Activated CD4-positive, alpha-beta T cell treated with anti-CD3 and anti-CD28 coated beads, Interleukin-2, amount 50 U/mL, for 16 hours (primary cell): ENCODE measurements at regions not wholly inside any gene's neighbourhood (a gene's known extent, or its start where the extent isn't known, plus 50 kb on each side); places are given as distances from the start of the nearest gene placed in this dataset.

Source experiments
- DNase-seq: peaks from one replicate; pipeline ENCODE4 v3.0.0-alpha.2; 2020

DNA sequence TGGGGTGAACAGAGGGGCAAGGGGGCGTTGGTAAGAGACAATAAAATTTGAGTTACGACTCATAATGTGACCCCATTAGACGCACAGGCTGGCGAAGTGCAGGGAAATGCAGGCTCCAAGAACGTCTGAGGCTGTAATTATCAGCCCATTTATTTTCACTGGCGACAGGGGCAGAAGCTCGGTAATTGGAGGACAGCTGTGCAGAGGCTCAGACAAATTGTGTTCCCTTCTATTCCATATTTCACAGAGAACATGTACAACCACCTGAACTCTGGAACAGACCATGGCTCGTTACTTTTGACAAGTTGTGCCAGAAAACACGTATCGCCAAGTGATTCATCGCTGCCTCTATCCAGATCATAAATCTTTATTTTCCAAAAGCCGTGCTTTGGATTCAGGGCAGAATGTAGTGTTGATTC lies 137.3 kb upstream of the FRMD4A start:
- DNase-seq, result no peak

GRCh38 chr10:14466257-14466656 lies 135.5 kb upstream of the FRMD4A start:
- no peak for DNase-seq

DNA sequence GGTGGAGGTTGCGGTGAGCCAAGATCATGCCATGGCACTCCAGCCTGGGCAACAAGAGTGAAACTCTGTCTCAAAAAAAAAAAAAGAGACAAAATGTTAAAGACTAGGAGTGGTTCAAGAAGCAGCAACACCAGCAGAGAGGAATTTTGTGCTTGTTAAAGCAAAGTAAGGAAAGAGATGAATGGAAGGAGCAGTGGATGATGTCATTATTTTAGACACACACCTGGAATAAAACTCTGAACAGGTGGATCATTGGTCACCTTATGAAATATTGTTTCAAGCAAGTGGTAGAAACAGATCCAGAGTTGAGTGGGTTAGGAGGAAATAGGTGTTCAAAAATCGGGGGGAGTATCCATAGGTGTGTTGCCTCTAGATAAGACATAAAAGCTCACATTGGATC lies 129.7 kb upstream of the FRMD4A start:
- DNase-seq, result no peak

DNA sequence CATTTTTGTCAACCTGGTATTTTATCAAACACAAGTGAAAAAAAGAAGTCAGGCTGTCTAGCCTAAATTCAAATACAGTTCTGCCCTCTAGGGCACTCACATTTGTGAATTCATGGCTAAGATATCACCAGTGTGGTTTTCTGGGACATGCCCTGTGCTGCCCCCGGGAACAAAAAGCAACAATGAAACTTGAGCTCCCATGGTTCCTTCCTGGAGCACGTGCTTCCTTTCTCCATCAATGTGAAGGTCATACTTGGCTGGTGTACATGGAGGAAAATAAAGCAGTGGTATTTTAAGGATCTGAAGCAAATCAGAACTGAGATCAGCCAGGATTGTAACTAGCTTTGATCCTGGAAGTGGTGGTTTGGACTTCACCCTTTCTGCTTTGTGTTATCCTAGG lies 128.9 kb upstream of the FRMD4A start:
- no peak for DNase-seq

DNA sequence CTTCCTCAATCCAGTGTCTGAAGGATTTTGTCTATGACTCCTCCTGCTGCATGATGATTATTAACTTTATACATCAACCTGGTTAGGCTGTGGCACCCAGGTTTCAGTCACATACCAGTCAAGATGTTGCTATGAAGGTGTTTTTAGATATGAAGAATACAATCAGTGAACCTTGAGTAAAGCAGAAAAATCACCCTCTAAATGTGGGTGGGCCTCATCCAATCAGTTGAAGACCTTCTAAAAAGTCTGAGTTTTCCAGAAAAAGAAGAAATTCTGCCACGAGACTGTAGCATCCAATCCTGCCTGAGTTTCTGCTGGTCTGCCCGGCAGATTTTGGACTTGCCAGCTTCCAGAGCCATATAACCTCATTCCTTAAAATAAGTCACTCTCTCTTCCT lies 126.1 kb upstream of the FRMD4A start:
- DNase-seq, result no peak

- no peak for DNase-seq
These were observed 125.6 kb upstream of the FRMD4A start for GRCh38 chr10:14456218-14456869.

GRCh38 chr10:14454629-14455028 lies 123.9 kb upstream of the FRMD4A start:
- DNase-seq, result no peak

GRCh38 chr10:14454206-14454605 lies 123.5 kb upstream of the FRMD4A start:
- no peak for DNase-seq

DNA sequence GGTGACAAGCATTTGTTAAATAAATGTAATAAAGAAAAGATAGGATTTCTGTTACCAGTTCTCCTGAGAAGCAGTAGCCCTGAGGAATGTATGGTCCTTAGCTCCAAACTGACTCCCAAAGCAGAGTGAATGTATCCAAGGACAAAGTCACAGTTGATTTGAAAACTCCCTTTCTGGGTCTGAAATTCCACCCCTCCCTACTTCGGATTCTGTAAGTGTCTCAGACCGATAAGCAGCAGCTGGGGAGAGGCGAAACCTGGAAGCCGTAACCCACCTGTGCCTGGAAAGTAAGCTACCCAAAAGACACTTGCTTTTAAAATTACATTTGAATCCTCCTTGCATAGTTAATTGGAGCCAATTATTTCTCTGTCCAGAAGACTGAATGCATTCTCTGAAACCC lies 122.9 kb upstream of the FRMD4A start:
- DNase-seq, result no peak

DNA sequence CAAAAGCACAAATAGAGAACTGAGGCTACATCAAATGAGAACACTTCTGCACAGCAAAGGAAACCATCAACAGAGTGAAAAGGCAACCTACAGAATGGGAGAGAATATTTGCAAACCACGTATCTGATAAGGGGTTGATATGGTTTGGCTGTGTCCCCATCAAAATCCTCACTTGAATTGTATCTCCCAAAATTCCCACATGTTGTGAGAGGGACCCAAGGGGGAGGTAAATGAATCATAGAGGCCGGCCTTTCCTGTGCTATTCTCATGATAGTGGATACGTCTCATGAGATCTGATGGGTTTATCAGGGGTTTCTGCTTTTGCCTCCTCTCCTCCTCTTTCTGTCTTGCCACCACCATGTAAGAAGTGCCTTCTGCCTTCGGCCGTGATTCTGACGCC lies 120.6 kb upstream of the FRMD4A start:
- no peak for DNase-seq

- no peak for DNase-seq
These were observed 119.3 kb upstream of the FRMD4A start for GRCh38 chr10:14450041-14450491.

- DNase-seq, result no peak
These were observed 118.6 kb upstream of the FRMD4A start for GRCh38 chr10:14449293-14449815.

GRCh38 chr10:14448197-14448990 lies 117.7 kb upstream of the FRMD4A start:
- DNase-seq, result no peak

GRCh38 chr10:14447094-14447839 lies 116.5 kb upstream of the FRMD4A start:
- no peak for DNase-seq

GRCh38 chr10:14439451-14440259 lies 108.9 kb upstream of the FRMD4A start:
- no peak for DNase-seq

DNA sequence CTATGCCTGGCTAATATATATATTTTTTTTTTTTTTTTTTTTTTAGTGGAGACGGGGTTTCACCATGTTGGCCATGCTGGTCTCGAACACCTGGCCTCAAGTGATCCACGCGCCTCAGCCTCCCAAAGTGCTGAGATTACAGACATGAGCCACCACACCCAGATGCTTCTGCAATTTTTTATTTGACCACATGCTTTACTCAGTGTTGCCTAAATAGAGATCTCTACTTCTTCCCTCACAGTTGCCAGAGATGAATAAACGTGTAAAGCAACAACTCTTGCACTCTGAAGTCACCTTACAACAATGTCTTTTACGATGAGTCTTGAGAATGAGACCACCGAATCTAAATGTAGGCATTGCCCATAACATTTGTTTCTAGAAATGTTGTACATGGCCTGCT lies 107.9 kb upstream of the FRMD4A start:
- no peak for DNase-seq

DNA sequence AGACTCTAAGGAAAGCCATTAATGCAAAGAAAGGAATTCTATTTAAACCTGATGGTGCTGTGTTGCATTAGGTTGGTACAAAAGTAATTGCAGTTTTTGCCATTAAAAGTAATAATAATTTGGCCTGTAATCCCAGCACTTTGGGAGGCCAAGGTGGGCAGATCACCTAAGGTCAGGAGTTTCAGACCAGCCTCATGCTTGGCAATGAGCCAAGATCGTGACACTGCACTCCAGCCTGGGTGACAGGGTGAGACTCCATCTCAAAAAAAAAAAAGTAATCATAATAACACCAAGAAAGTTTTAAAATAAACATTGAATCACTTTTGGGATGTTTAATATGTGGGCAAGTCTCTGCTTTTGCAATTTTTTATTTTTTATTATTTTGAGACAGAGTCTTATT lies 107.3 kb upstream of the FRMD4A start:
- DNase-seq, result no peak

- no peak for DNase-seq
These were observed 105.4 kb upstream of the FRMD4A start for GRCh38 chr10:14435976-14436632.

DNA sequence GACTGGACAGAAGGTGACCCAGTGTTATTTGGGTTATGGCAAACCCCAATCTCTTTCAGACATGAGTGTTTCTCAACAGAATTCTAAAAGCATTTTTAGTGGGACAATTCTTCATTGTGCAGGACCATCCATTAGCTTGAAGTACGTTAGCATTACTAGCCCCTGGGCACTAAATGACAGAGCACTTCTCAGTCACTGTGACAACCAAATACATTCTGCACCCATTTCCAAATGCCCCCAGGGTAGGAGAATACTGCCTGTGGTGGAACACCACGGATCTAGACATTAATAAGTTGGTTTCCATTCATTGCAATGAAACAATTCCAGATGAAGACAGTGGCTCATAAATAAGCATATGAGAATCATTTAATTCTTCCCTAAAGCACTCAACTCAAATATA lies 102.4 kb upstream of the FRMD4A start:
- DNase-seq, result no peak

GRCh38 chr10:14431868-14432267 lies 101.1 kb upstream of the FRMD4A start:
- no peak for DNase-seq

- DNase-seq, result no peak
These were observed 98.4 kb upstream of the FRMD4A start for GRCh38 chr10:14429043-14429700.

GRCh38 chr10:14425034-14425433 lies 94.3 kb upstream of the FRMD4A start:
- DNase-seq, result no peak
